GM23338 (cell line): ENCODE measurements at regions not wholly inside any gene's neighbourhood (a gene's known extent, or its start where the extent isn't known, plus 50 kb on each side); places are given as distances from the start of the nearest gene placed in this dataset.

Experiments
- CREB1 ChIP-seq: fragments of 250-450 bp; sonication (Bioruptor Pico); IDR thresholded peaks from 2 replicates; pipeline ENCODE4 v1.5.0; 2020; ENCODE audit warnings: low read depth, mild to moderate bottlenecking, moderate library complexity
- EZH2 ChIP-seq: fragments of 200-600 bp; sonication (generic); IDR thresholded peaks from one replicate; pipeline ENCODE4 v1.8.0; 2017; ENCODE audit warnings: antibody characterized with exemption, mild to moderate bottlenecking, low read depth; ENCODE audit not compliant: unreplicated experiment
- EZH2phosphoT487 ChIP-seq: fragments of 200-600 bp; sonication (generic); IDR thresholded peaks from one replicate; pipeline ENCODE4 v1.8.1; 2018; ENCODE audit warnings: antibody characterized with exemption; ENCODE audit not compliant: unreplicated experiment
- JUNB ChIP-seq: IDR thresholded peaks from one replicate; pipeline ENCODE4 v1.6.1; 2016; ENCODE audit warnings: antibody characterized with exemption; ENCODE audit not compliant: unreplicated experiment
- POLR2AphosphoS5 ChIP-seq: IDR thresholded peaks from 2 replicates; pipeline ENCODE4 v1.6.1; 2016; ENCODE audit warnings: antibody characterized with exemption, low read depth
- STAT1 ChIP-seq: IDR thresholded peaks from one replicate; pipeline ENCODE4 v1.6.1; 2016; ENCODE audit warnings: antibody characterized with exemption; ENCODE audit not compliant: unreplicated experiment
- ZNF114 ChIP-seq: fragments of 250-450 bp; sonication (Bioruptor Pico); IDR thresholded peaks from 2 replicates; pipeline ENCODE4 v1.5.0; 2020; ENCODE audit warnings: mild to moderate bottlenecking, moderate library complexity
- ZNF331 ChIP-seq: fragments of 250-450 bp; sonication (Bioruptor Pico); IDR thresholded peaks from 2 replicates; pipeline ENCODE4 v1.5.0; 2020; ENCODE audit warnings: low read depth, mild to moderate bottlenecking, moderate library complexity
- TF ChIP-seq, protein P1 (sequence below), 2 experiments: fragments of 200-600 bp in 1 of 2; sonication (generic) in 1 of 2; conservative IDR thresholded peaks; 2 replicates each; pipeline versions ENCODE4 v1.5.1 to v1.6.1; 2016 to 2017; ENCODE audit warnings: antibody characterized with exemption in 2 of 2, low read depth in 2 of 2, mild to moderate bottlenecking in 2 of 2, moderate library complexity in 1 of 2
- TF ChIP-seq, protein P2 (sequence below): IDR thresholded peaks from one replicate; pipeline ENCODE4 v1.6.1; 2018; ENCODE audit warnings: antibody characterized with exemption; ENCODE audit not compliant: unreplicated experiment
- TF ChIP-seq, protein P3 (sequence below): IDR thresholded peaks from 2 replicates; pipeline ENCODE4 v1.6.1; 2016; ENCODE audit warnings: antibody characterized with exemption
- TF ChIP-seq, protein P4 (sequence below): fragments of 250-450 bp; sonication (Bioruptor Pico); IDR thresholded peaks from 2 replicates; pipeline ENCODE4 v1.5.0; 2020; ENCODE audit warnings: mild to moderate bottlenecking, moderate library complexity

DNA sequence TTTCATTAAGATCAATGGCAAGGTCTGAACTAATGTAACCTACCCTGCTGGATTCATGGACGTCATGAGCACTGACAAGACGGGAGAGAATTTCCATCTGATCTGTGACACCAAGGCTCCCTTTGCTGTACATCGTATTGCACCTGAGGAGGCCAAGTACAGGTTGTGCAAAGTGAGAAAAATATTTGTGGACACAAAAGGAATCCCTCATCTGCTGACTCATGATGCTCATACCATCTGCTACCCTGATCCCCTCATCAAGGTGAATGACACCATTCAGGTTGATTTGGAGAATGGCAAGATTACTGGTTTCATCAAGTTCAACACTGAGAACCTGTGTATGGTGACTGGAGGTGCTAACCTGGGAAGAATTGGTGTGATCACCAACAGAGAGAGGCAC, 82.3 kb upstream of the NDUFV2 start:
- TF ChIP-seq, protein P1, sequence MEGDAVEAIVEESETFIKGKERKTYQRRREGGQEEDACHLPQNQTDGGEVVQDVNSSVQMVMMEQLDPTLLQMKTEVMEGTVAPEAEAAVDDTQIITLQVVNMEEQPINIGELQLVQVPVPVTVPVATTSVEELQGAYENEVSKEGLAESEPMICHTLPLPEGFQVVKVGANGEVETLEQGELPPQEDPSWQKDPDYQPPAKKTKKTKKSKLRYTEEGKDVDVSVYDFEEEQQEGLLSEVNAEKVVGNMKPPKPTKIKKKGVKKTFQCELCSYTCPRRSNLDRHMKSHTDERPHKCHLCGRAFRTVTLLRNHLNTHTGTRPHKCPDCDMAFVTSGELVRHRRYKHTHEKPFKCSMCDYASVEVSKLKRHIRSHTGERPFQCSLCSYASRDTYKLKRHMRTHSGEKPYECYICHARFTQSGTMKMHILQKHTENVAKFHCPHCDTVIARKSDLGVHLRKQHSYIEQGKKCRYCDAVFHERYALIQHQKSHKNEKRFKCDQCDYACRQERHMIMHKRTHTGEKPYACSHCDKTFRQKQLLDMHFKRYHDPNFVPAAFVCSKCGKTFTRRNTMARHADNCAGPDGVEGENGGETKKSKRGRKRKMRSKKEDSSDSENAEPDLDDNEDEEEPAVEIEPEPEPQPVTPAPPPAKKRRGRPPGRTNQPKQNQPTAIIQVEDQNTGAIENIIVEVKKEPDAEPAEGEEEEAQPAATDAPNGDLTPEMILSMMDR (conservative IDR thresholded peaks at IDR 0.05; ENCODE audit: low read depth in 2 of 2): no peak
- TF ChIP-seq EZH2phosphoT487 (no peak), EZH2 (no peak), ZNF114 (no peak), POLR2AphosphoS5 (no peak), CREB1 (CRISPR knock-in tag) (no peak), STAT1 (no peak), JUNB (no peak), ZNF331 (CRISPR knock-in tag) (no peak)
- TF ChIP-seq, protein P2, sequence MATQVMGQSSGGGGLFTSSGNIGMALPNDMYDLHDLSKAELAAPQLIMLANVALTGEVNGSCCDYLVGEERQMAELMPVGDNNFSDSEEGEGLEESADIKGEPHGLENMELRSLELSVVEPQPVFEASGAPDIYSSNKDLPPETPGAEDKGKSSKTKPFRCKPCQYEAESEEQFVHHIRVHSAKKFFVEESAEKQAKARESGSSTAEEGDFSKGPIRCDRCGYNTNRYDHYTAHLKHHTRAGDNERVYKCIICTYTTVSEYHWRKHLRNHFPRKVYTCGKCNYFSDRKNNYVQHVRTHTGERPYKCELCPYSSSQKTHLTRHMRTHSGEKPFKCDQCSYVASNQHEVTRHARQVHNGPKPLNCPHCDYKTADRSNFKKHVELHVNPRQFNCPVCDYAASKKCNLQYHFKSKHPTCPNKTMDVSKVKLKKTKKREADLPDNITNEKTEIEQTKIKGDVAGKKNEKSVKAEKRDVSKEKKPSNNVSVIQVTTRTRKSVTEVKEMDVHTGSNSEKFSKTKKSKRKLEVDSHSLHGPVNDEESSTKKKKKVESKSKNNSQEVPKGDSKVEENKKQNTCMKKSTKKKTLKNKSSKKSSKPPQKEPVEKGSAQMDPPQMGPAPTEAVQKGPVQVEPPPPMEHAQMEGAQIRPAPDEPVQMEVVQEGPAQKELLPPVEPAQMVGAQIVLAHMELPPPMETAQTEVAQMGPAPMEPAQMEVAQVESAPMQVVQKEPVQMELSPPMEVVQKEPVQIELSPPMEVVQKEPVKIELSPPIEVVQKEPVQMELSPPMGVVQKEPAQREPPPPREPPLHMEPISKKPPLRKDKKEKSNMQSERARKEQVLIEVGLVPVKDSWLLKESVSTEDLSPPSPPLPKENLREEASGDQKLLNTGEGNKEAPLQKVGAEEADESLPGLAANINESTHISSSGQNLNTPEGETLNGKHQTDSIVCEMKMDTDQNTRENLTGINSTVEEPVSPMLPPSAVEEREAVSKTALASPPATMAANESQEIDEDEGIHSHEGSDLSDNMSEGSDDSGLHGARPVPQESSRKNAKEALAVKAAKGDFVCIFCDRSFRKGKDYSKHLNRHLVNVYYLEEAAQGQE: no peak
- TF ChIP-seq, protein P3, sequence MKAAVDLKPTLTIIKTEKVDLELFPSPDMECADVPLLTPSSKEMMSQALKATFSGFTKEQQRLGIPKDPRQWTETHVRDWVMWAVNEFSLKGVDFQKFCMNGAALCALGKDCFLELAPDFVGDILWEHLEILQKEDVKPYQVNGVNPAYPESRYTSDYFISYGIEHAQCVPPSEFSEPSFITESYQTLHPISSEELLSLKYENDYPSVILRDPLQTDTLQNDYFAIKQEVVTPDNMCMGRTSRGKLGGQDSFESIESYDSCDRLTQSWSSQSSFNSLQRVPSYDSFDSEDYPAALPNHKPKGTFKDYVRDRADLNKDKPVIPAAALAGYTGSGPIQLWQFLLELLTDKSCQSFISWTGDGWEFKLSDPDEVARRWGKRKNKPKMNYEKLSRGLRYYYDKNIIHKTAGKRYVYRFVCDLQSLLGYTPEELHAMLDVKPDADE: no peak
- TF ChIP-seq, protein P4, sequence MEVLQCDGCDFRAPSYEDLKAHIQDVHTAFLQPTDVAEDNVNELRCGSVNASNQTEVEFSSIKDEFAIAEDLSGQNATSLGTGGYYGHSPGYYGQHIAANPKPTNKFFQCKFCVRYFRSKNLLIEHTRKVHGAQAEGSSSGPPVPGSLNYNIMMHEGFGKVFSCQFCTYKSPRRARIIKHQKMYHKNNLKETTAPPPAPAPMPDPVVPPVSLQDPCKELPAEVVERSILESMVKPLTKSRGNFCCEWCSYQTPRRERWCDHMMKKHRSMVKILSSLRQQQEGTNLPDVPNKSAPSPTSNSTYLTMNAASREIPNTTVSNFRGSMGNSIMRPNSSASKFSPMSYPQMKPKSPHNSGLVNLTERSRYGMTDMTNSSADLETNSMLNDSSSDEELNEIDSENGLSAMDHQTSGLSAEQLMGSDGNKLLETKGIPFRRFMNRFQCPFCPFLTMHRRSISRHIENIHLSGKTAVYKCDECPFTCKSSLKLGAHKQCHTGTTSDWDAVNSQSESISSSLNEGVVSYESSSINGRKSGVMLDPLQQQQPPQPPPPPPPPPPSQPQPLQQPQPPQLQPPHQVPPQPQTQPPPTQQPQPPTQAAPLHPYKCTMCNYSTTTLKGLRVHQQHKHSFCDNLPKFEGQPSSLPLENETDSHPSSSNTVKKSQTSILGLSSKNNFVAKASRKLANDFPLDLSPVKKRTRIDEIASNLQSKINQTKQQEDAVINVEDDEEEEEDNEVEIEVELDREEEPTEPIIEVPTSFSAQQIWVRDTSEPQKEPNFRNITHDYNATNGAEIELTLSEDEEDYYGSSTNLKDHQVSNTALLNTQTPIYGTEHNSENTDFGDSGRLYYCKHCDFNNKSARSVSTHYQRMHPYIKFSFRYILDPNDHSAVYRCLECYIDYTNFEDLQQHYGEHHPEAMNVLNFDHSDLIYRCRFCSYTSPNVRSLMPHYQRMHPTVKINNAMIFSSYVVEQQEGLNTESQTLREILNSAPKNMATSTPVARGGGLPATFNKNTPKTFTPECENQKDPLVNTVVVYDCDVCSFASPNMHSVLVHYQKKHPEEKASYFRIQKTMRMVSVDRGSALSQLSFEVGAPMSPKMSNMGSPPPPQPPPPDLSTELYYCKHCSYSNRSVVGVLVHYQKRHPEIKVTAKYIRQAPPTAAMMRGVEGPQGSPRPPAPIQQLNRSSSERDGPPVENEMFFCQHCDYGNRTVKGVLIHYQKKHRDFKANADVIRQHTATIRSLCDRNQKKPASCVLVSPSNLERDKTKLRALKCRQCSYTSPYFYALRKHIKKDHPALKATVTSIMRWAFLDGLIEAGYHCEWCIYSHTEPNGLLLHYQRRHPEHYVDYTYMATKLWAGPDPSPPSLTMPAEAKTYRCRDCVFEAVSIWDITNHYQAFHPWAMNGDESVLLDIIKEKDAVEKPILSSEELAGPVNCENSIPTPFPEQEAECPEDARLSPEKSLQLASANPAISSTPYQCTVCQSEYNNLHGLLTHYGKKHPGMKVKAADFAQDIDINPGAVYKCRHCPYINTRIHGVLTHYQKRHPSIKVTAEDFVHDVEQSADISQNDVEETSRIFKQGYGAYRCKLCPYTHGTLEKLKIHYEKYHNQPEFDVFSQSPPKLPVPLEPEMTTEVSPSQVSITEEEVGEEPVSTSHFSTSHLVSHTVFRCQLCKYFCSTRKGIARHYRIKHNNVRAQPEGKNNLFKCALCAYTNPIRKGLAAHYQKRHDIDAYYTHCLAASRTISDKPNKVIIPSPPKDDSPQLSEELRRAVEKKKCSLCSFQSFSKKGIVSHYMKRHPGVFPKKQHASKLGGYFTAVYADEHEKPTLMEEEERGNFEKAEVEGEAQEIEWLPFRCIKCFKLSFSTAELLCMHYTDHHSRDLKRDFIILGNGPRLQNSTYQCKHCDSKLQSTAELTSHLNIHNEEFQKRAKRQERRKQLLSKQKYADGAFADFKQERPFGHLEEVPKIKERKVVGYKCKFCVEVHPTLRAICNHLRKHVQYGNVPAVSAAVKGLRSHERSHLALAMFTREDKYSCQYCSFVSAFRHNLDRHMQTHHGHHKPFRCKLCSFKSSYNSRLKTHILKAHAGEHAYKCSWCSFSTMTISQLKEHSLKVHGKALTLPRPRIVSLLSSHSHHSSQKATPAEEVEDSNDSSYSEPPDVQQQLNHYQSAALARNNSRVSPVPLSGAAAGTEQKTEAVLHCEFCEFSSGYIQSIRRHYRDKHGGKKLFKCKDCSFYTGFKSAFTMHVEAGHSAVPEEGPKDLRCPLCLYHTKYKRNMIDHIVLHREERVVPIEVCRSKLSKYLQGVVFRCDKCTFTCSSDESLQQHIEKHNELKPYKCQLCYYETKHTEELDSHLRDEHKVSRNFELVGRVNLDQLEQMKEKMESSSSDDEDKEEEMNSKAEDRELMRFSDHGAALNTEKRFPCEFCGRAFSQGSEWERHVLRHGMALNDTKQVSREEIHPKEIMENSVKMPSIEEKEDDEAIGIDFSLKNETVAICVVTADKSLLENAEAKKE (CRISPR knock-in tag): no peak
